ENCODE measurements at regions not wholly inside any gene's neighbourhood (a gene's known extent, or its start where the extent isn't known, plus 50 kb on each side); places are given as distances from the start of the nearest gene placed in this dataset.

GRCh38 chr11:134528453-134528852 is 116.4 kb upstream of the B3GAT1 start:
- ChIA-PET CTCF (no interaction called here), POLR2A (no interaction called here)
- H3K4me3 ChIP-seq (ENCODE audit: low read depth, low read length), result no peak overlapping the region
- no peak for DNase-seq (ENCODE audit: low read depth, low spot score)
- TF ChIP-seq CTCF (IDR thresholded peaks at IDR 0.05; ENCODE audit: insufficient read depth, low read length, missing control alignments), result no peak

GRCh38 chr11:134527382-134528243 is 115.6 kb upstream of the B3GAT1 start:
- DNase-seq (ENCODE audit: low read depth, low spot score), result no peak
- no peak for TF ChIP-seq CTCF (IDR thresholded peaks at IDR 0.05; ENCODE audit: insufficient read depth, low read length, missing control alignments)
- H3K4me3 ChIP-seq (ENCODE audit: low read depth, low read length), result no peak overlapping the region
- CTCF ChIA-PET, result no interaction called here
- POLR2A ChIA-PET, result no interaction called here

GRCh38 chr11:134524896-134525845 is 113.1 kb upstream of the B3GAT1 start:
- H3K4me3 ChIP-seq (ENCODE audit: low read depth, low read length), result no peak overlapping the region
- TF ChIP-seq CTCF (IDR thresholded peaks at IDR 0.05; ENCODE audit: insufficient read depth, low read length, missing control alignments), result no peak
- CTCF ChIA-PET, result no interaction called here
- POLR2A ChIA-PET, result no interaction called here
- no peak for DNase-seq (ENCODE audit: low read depth, low spot score)

GRCh38 chr11:134524201-134524600 is 112.2 kb upstream of the B3GAT1 start:
- no peak for TF ChIP-seq CTCF (IDR thresholded peaks at IDR 0.05; ENCODE audit: insufficient read depth, low read length, missing control alignments)
- ChIA-PET CTCF (no interaction called here), POLR2A (no interaction called here)
- no peak for DNase-seq (ENCODE audit: low read depth, low spot score)
- no peak overlapping the region for H3K4me3 ChIP-seq (ENCODE audit: low read depth, low read length)

GRCh38 chr11:134522782-134523570 is 110.9 kb upstream of the B3GAT1 start:
- no peak for DNase-seq (ENCODE audit: low read depth, low spot score)
- TF ChIP-seq CTCF (IDR thresholded peaks at IDR 0.05; ENCODE audit: insufficient read depth, low read length, missing control alignments), result no peak
- ChIA-PET POLR2A (no interaction called here), CTCF (no interaction called here)
- no peak overlapping the region for H3K4me3 ChIP-seq (ENCODE audit: low read depth, low read length)

Data from AG04449 (cell line).